ENCODE measurements at regions not wholly inside any gene's neighbourhood (a gene's known extent, or its start where the extent isn't known, plus 50 kb on each side); places are given as distances from the start of the nearest gene placed in this dataset.

- TF ChIP-seq EP300 (IDR thresholded peaks at IDR 0.05; ENCODE audit: borderline replicate concordance in 1 of 2, low read depth in 2 of 2, low read length in 2 of 2) = no peak
- TF ChIP-seq TCF12 (IDR thresholded peaks at IDR 0.05; ENCODE audit: low read depth, low read length) = no peak
- no peak for TF ChIP-seq SIX5 (IDR thresholded peaks at IDR 0.05; ENCODE audit: low read depth, low read length)
- no peak for TF ChIP-seq CTBP2 (IDR thresholded peaks at IDR 0.05; ENCODE audit: borderline replicate concordance, insufficient read depth, insufficient read length, low read length)
Measured at GRCh38 chr7:124251636-124252035, 218.8 kb upstream of the TMEM229A start (continued).
